HG02884 (cell line): ENCODE measurements at regions not wholly inside any gene's neighbourhood (a gene's known extent, or its start where the extent isn't known, plus 50 kb on each side); places are given as distances from the start of the nearest gene placed in this dataset.
A peak's percentile ranks its signal among the peaks of the same experiment; 100 is the strongest.
"Not testable (repeated sequence)": the region's sequence is repeated elsewhere in the genome, so short reads cannot be mapped to it uniquely, and the experiment has no call there.

Experiments
- ATAC-seq: cut with Tn5 transposase; IDR thresholded peaks from one replicate; pipeline ENCODE4 v1.9.1; 2021; ENCODE audit warnings: mild to moderate bottlenecking, moderate library complexity; ENCODE audit not compliant: unreplicated experiment

DNA sequence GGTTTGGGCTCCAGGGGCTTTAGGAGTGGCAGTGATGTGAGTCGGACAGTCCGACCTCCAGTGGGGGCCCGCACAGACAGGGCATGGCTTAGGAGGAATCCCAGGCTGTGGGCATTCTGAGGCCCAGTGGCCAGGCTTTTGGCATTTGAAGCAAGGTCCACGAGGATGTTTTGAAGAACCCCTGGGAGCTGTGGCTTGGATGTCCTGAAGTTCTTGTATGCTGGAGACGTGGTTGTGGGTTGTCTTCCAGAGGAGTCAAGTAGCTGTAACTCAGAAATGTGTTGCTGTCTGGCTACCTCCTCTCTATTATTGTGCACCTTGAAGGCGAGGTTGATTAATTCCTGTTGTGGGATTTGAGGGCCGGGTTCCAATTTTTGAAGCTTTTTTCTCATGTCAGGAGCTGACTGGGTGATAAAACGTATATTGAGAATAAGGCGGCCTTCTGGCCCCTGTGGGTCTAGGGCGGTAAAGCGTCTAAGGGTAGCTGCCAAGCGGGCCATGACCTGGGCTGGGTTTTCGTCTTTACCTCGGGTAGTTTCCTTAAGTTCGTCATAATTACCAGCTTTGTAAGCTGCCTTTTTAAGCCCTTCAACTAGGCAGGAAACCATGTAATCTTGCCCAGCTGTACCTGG, 67.3 kb upstream of the EZR start:
- not testable (repeated sequence) for ATAC-seq

- not testable (repeated sequence) for ATAC-seq
Observed at GRCh38 chr6:158881884-158882283, 62.7 kb upstream of the EZR start.

DNA sequence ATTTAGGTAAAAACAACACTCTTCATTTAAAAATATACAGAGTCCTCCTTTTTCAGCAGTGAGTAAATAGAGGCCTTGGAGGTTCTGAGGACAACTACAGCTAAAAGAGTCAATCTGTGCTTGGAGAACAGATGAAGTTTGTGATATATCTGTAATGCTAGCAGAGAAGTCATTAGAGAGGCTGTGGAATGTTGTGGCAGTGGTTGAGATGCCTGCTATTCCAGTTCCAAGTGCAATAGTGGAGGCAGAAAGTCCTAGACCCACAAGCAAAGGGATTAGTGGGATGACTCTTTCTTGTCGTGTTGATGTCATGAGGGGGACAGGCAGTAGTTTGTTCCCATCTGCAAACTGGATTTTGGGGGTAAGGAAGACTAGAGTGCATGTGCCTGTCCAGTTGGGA, 62.1 kb upstream of the EZR start:
- ATAC-seq = not testable (repeated sequence)

- ATAC-seq = no peak
Observed at GRCh38 chr6:158879180-158879579, 60.0 kb upstream of the EZR start.

DNA sequence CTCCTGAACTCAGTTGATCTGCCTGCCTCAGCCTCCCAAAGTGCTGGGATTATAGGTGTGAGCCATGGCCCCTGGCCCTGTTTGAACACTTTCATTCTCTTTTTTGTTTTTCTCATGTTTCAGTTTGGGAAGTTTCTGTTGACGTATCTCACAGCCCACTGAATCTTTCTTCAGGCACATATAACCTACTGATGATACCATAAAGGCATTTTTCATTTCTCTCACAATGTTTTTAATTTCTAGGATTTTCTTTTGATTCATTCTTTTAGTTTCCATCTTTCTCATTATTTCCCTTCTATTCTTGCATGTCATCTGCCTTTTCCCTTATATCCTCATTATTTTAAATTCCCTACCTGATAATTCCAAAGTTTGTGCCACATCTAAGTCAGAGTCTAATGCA, 58.5 kb upstream of the EZR start:
- ATAC-seq = no peak

GRCh38 chr6:158876886-158877285, 57.7 kb upstream of the EZR start:
- no peak for ATAC-seq

- no peak for ATAC-seq
Observed at GRCh38 chr6:158870649-158870957, 51.4 kb upstream of the EZR start.

DNA sequence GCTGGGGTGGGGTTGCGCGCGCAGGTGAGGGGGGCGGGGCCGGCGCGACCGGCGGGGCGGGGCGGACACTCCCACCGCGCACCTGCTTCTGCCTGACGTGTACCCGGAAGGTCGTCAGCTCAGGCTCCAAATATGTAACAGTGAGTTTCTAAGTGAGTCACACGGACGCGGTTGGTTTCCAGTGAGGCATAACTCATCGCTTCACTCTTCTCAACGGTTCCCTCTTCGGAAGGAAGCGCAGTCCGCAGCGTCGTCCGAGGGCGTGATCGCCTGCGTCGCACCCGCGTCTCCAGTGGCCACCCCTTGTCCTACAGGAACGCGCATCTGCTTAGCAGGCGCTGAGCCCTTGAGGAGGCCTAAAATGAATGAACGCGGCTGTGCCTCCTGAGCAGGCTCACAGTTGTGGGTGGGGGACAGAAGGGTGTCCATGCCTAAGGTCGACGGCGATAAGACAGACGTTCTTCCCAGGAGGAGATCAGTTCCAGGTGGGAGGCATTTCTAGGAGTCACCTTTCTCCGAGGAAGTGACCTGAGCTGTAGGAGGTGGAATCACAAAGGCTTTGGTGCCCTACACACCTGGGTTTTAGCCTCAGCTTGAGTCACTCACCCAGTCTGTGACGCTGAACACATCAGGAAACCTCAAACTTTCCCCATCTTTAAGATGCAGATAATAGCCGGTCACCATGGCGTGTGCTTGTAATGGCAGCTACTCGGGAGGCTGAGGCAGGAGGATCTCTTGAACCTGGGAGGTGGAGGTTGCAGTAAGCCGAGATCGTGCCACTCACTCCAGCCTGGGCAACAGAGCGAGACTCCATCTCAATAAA, 50.9 kb upstream of the EZR start:
- peak; percentile 93 for ATAC-seq

DNA sequence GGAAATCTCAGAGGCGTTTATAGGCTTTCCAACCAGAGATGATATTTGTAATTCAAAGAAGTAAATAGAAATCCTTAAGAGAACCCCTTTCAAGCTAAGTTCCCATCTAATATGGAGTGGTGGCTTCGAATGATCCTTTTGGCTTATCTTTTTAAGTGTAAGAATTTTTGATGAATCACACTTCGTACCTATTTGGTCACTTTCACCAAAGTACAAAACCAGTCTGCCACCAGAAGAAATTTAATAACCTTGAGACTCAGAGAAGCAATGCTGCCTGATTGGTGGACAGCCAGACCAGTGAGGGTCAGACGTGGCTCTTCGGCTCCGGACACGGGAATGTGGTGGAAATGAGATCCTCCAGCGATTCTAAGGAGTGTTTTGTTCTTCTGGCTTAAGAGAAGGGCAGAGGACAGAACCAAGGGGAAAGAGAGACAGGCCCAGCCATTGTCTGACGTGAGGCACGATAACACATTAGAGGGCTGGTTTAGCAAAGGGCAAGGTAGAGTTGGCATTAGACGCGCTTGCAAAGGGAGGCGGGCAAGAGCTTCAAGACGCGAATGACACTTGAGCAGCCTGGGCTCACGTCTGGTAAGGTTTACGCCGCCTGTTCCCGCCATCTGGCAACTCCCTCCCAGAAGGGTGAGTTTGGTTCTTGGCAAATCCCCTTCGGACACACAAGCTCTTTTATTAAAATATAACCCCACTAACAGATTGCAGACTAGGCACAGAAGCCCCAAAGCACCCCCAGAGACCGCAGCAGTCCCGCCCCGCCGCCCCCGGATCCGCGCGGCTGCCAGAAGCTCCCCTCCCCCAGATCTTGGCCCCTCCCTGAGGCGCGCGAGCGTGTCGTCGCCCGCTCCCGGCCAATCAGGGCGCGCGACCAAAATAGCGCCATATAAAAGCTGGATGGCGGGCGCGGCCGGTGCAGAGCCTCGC, 50.0 kb upstream of the EZR start:
- ATAC-seq = peak; percentile 9
